HG03139 (cell line): ENCODE measurements at regions not wholly inside any gene's neighbourhood (a gene's known extent, or its start where the extent isn't known, plus 50 kb on each side); places are given as distances from the start of the nearest gene placed in this dataset.

Experiments used
- ATAC-seq: cut with Tn5 transposase; IDR thresholded peaks from one replicate; pipeline ENCODE4 v1.9.1; 2021; ENCODE audit not compliant: unreplicated experiment

DNA sequence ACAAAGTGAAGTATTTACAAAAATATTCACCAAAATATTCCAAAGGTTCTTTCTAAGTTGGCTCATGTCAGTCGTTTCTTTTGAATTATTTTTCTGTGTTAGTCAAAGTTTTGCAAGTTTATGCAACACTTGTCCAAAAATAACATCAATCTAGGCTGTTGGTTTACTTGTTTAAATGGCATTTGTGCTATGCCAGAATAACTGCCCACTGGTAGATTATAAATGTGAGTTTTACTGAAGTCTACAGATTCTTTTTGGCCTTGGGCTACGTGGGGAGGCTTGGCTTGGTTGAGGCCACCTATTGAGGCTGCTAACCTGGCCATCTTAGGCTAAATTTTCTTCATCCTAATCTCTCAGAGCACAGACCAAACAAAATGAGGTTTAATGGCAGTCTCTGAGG lies 1091.9 kb upstream of the RAG2 start:
- no peak for ATAC-seq

DNA sequence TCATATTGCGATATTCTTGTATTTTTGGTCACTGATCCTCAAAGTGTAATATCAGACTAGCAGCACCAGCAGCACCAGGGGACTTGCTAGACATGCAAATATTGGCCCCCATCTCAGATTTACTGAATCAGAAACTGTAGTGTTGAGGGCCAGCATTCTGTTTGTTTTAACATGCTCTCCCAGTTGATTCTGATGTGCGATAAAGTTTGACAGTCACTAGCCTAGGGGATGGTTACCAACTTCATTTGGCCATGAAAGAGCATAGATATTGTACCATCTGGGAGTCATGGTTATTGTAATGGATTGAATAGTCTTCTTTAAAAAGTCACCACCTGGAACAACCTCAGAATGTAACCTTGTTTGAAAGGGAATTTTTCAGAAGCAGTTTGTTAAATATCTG lies 1090.4 kb upstream of the RAG2 start:
- no peak for ATAC-seq

DNA sequence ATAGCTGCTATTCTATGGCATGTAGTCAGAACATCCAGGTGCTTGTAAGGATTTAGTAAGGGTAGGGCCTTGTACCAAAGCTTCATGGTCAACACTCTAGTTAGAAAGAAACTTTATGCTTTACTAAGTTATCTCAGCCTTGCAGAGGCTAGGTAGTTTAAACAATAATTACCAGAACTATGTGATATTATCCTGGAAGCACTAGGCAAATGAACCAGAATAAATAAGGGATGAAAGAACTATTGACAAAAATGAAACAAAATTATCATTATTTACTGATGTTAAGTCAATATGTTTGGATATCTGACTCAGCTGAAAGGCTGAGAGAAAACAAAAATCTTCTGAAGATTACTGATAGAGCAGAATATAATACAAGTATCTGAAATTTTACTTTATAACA lies 1089.1 kb upstream of the RAG2 start:
- no peak for ATAC-seq

DNA sequence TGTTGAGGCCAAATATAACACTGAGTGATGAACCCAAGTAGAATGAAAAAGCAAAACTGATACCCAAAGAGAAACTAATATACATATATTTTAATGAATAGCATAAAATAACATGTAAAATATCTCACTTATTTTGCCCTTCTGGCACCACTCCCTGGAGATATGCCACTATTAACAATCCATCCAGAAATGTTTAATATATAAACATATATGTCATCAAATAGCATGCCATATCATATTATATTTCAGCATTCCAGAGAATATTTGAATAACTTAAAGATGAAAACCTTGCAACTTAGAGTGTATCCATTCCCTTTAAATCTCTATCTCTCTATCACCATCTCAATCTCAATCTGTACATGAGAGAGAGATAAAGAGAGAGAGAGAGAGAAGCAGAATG lies 1073.3 kb upstream of the RAG2 start:
- ATAC-seq: no peak

DNA sequence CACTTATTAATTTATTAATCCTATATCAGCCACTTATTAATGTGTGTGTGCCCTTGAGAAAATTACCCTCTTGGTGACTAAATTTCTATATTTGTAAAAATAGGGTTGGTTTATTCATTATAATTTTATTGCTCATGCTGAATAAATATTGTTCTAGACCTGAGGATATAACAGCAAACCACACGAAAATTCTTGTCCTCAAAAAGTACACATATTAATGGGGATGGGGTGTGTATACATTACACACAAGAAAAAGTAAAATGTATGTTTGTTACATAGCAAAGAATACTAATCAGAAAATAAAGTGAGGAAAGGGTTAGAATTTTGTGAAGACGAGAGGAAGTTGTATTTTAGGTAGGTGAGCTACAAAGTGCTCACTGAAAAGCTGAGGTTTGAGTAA lies 1068.9 kb upstream of the RAG2 start:
- ATAC-seq: no peak

DNA sequence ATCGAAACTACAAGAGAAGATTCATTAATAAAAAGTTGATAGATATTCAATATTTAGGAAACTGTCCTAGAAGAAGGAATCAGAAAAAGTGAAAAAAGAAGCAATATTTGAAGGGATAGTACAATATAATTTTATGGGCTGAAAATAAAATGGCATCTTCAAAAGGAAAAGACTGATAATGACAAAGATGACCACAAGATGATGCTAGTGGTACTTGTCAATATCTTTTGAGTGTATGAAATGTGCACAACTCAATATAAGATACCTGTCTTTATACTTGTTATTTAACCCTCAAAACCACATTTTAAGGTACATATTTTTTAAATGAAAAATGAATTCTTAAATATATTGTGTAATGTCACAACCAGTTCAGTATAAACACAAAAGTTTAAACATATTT lies 1059.6 kb upstream of the RAG2 start:
- ATAC-seq: no peak

DNA sequence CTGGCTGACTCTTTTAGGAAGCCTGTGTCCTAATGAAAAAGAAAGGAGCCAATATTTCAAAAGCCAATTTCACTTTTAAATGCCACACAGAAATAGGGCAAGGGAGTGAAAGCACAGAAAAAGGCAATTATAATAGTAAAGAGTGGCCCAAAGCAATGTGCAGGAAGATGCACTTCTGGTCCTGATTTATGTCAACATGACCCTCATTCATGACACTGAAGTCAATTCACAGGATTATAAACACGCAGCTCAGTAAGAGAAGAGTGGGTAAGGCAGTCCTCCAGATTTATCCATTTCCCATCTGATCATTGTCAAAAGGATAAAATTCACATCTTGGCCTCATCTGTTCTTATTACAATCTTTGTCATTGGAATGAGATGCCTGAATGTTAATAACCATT lies 1049.7 kb upstream of the RAG2 start:
- ATAC-seq: no peak

DNA sequence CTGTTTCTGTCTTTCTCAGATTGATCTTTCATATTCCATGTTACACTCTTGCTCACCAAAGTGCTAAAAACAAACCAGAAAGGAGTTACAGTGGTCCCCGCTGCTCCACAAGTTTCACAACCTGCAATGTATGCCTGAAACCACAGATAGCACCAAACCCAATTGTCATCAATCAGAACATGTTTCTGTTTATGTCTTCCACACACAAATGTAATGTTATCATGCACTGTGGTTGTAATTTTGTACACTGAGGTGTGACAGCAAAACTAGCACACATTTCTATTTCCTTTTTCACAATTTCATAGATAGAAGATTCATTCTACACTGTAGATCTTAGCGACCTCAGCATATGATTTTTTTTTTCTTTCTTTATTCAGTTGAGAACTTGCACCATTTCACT lies 1045.9 kb upstream of the RAG2 start:
- ATAC-seq: no peak

DNA sequence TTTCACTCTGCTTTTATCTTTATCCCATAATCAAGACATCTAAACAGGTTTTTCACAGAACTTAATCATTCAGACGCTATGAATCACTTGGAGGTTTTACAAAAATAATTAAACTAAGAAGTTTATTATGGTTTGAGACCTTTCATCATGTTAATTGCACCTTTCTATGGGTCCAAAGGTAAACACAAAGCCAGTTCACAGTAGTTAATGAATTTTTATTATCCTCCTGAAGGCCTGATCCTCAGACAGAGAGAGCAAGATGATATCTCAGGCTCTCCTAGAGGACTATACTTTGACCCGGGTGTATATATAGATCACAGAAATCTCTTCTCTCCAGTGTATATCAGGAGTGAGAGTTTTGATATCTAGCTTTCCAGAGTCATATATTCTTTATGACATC lies 1044.3 kb upstream of the RAG2 start:
- ATAC-seq: no peak

DNA sequence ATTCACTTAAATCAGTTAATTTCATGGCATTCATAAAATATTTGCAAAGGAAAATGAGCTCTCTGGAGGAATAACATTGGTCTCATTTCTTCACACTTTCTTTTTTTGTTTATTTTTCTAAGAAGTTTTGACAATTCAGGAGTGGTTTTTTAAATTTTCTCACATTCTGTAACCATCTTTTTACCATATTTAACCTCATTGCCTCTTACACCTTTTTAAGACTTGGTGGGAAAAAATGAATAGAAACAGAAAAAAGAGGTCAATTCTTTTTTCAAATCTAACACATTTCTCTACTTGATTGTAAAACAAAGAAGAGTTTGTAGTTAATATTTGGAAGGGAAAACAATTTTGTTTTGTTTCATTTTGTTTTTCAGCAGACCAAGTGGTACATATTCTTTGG lies 1034.7 kb upstream of the RAG2 start:
- ATAC-seq: no peak

DNA sequence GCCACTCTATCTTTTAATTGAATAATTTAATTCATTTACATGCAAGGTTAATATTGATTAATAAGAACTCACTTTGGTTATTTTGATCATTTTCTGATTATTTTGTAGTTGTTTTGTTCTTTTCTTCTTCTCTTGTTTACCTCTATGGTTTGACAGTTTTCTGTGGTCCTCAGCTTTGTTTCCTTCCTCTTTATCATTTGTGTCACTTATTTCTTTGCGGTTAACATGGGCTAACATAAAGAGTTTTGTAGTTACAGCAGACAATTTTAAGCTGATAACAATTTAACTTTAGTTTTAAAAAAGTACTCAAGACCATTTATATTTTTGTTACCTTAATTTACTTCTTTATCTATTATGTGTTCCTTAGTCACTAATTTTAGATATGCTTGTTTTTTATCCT lies 1032.8 kb upstream of the RAG2 start:
- ATAC-seq: no peak

DNA sequence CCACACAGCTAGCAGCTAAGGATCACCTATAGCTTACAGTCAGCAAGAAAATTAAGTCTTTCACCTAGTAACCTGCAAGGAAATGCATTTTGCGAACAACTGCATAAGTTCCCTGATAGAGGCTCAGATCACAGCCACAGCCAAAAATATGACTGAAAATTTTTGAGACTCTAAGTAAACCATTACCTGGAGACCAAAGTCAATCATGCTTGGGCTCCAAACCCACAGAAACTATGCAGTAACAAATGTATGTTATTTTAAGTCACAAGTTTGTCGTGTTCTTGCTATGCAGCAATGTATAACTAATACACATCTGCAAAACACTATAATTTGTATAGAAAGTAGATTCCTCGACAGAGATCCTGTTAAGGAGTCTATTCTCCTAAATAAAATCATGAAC lies 1025.7 kb upstream of the RAG2 start:
- no peak for ATAC-seq

DNA sequence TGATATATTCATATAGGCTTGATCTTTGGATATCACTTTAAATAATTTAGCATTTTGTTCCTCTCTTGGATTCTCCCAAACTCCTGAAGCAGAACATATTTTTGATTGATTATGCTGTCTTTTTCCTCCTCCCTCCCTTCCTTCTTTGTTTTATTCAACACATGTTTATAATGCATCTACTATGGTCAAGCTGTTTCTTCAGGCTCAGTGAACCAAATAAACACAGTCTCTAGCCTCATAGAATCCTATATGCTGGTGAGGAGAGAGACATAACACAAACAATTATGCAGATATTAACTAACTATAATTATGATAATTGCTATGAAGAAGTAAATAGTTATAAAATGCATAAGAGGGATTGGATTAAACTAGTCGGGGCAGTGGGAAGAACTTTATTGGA lies 1023.6 kb upstream of the RAG2 start:
- ATAC-seq: no peak

DNA sequence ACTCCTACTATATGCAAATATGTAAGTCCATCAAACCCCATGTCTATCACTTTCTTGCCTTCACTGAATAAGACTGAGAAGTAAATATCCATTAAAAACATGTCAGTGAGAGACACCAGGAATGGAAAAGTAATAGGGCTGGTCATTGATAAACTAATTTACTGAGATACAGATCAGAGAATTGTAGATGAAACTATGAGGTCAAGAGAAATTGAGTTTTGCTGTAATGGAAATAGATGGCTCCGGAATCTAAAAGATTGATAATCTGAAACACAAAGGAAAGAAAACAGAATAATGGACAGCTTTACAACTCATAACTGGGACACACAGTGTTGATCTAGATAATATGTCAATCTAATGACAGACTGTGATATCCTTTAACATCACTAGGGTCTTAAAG lies 1018.3 kb upstream of the RAG2 start:
- no peak for ATAC-seq

DNA sequence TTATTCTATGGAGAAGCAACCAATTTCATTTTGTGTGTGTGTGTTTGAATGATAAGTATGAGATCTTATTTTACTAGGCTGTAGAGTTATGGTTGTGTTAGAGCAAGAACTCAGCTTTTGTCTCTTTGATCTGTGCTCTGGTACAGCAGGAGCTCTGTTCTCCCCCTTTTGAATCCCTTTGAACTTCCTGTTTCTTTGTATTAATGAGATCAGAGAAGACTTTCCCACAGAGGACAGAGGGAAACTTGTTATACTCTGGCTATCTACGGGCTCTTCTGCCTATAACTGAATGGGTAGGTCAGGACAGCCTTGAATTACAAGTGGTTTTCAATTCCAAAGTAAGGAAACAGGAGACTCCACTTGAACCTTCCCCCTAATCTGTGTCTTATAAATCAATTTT lies 1015.0 kb upstream of the RAG2 start:
- no peak for ATAC-seq

DNA sequence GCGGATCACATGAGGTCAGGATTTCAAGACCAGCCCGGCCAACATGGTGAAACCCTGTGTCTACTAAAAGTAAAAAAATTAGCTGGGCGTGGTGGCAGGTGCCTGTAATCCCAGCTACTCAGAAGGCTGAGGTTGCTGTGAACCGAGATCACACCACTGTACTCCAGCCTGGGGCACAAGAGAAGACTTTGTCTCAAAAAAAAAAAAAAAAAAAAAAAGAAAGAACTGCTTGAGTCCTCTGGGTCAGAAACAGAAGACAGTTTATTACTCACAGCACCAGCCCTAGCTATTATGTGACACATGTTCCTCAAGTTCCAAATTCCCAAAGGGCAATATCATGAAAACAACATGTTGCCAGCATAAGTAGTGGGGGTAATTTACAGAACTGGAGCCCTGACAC lies 1014.1 kb upstream of the RAG2 start:
- ATAC-seq: no peak

DNA sequence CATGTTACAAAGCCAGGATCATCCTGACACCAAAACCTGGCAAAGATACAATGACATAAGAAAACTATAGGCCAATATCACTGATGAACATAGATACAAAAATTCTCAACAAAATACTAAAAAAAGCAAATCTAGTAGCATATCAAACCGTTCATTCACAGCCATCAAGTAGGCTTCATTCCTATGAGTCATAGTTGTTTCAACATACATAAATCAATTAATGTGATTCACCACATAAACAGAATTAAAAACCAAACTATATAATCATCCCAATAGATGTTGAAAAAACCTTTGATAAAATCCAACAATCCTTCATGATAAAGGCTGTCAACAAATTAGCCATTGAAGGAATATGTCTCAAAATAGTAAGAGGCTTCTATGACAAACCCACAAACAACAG lies 1007.2 kb upstream of the RAG2 start:
- ATAC-seq: no peak

DNA sequence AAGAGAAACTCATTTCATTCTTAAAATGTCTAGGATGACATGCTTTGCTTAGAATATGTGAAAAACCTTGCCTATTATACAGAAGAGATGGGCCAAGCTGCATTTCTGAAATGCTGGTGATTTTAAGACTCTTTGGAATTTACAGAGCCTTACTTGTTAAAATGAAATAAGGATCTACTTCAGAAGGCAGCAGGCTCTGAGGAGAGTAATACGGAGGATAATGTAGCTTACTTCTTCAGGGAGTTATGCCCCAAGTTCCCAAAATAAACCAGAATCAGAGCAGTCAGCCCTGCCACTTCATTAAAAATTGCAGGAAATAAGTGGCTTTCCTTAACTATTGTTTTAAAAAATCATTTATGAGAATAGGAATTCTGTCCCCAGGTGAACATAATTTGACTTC lies 1000.3 kb upstream of the RAG2 start:
- ATAC-seq: no peak

DNA sequence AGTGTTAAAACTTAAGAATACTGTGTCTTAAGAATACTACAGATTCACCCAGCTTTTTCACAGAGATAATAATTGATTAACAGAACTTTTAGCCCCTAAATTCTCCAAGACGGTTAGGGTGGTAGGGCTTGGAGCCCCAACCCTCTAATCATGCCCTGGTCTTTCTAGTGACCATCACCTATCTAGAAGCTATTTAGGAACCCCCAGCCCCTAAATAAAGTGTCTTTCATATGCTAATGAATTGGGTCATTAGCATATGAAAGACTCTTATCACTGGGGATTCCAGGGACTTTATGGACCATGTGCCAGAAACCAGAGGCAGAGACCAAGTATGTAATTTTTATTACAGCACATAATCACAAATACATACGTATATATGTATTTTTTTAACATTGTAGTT lies 999.7 kb upstream of the RAG2 start:
- ATAC-seq: no peak

DNA sequence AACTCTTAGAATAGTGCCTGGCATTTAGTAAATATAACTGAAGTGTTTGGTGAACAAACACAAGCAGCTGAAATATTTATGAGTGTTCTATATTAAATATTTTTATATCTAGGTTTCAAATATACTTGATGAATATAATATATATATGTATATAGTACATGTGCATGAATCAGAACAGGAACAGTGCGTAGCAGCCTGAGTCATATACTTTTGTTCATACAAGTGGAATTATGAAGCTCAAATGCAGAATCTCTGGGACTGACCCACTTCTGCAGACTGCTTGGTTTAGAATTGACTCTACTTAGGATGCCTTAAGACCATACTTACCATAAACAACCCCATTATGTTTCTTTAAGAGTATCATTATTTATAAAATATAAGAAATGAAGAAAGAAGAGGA lies 997.8 kb upstream of the RAG2 start:
- no peak for ATAC-seq

DNA sequence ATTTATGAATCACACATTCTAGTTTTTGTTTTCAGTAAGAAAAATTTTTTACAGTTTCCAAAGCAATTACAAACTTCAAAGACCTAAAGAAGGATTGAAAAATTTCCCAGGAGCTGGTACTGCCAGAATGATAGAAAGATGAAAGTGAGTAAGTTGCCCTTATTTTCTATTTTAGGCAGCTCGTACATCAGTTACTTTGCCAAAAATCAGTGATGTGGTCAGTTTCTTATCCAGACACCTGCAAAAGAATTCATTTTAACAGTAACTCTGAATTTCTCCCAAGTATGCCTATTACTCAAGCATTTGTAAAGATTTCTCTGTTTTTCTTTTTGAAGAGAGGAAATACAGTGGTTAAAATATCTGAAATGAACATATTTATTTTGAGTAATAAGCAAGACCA lies 976.3 kb upstream of the RAG2 start:
- no peak for ATAC-seq

DNA sequence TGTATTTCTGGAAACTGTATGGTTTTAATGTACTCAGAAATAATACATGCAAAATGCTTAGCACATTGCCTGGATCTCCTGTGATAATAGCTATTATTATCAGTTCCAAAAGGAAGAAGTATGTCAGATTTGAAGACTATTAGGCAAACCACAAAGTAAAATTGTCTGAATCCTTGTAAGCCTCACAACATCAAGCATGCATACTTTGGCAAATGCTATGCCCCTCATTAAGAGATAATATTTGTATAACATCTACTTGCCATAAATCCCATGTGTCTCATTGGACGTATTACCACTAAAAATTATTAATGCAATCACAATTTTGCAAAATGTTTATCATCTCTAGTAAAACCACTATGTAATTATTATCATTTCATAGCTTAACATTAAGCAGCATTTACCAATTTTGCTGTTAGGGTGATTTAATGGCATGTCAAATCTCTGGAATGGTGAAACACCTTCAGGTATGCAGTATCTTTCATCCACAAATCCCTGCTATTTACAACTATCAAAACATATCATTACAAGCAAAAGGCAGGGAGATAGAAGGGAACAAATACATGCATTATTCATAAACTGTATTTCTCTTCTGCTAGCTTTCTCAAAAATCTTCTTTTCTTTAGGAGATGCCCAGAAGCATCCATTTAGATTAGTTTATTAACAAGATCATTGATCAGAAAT lies 974.6 kb upstream of the RAG2 start:
- ATAC-seq: no peak

DNA sequence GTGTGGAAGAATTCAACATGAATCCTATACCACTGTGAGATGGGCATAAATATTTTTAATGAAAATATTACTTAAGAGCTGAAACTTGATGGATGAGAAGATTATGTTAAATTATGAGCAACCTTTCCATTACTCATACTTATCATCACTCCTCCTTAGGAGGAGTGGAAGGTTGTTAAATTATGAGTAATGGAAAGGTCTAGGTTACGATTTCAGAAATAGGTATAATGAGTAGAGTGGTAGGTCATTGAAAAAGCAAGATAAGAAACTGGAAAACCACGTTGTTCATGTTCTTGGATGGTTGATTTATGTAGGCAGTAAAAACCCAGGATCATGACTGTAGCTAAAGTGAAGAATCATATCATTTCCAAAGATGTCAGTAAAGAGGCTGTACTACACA lies 973.2 kb upstream of the RAG2 start:
- ATAC-seq: no peak

DNA sequence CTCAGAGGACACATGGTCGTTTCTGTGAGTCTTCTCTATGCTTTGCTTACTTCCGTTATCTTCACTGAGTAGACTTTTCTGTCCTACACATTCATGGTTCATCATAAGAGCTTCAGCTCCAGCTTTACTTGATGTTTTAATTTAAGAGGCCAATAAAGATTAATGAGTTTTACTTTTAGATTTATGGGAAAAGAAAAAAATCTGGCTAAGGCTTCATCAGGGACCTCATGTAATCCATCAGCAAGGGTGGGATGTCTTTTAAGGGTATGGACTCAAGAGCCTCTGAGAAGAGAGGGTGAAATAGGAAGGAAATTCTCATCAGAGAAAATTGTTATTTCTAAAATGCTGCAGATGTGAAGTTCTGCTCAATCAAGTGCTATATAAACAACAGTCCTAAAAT lies 963.0 kb upstream of the RAG2 start:
- ATAC-seq: no peak
